RWPE1 (cell line): ENCODE measurements at regions not wholly inside any gene's neighbourhood (a gene's known extent, or its start where the extent isn't known, plus 50 kb on each side); places are given as distances from the start of the nearest gene placed in this dataset.

Experiments
- CTCF ChIA-PET: fragments of 350-600 bp; sonication (Branson Sonifier 250); formaldehyde crosslinking; extraction: SDS; loops from one replicate; lab custom pipeline; 2021; lab: Yijun Ruan, JAX
- POLR2A ChIA-PET: fragments of 400-600 bp; formaldehyde crosslinking; extraction: SDS; loops from one replicate; lab custom pipeline; 2020; ENCODE audit warnings: antibody characterized with exemption; ENCODE audit not compliant: low non-redundant PET; lab: Yijun Ruan, JAX
- DNase-seq: peaks from one replicate; pipeline ENCODE4 v3.0.0; 2012; ENCODE audit warnings: low spot score
- H3K27ac ChIP-seq: fragments of 450-650 bp; 2 replicates; pipeline ENCODE4 v1.5.1; 2017
- CTCF ChIP-seq: fragments of 450-650 bp; conservative IDR thresholded peaks from 2 replicates; pipeline ENCODE4 v1.5.1; 2017; ENCODE audit warnings: low read depth, mild to moderate bottlenecking

GRCh38 chr1:190029441-190029840, 448.2 kb downstream of the BRINP3 start:
- no peak for TF ChIP-seq CTCF
- ChIA-PET CTCF (no interaction called here), POLR2A (no interaction called here)
- no peak for DNase-seq
- no peak overlapping the region for H3K27ac ChIP-seq

GRCh38 chr1:190043655-190044054, 434.0 kb downstream of the BRINP3 start:
- POLR2A ChIA-PET = no interaction called here
- no peak for DNase-seq
- no peak for TF ChIP-seq CTCF
- no peak overlapping the region for H3K27ac ChIP-seq
- CTCF ChIA-PET = no interaction called here

GRCh38 chr1:190046231-190046630, 431.4 kb downstream of the BRINP3 start:
- ChIA-PET CTCF (no interaction called here), POLR2A (no interaction called here)
- TF ChIP-seq CTCF = no peak
- no peak overlapping the region for H3K27ac ChIP-seq
- DNase-seq = no peak
